Neural progenitor cell (in vitro differentiated cells): ENCODE measurements at regions not wholly inside any gene's neighbourhood (a gene's known extent, or its start where the extent isn't known, plus 50 kb on each side); places are given as distances from the start of the nearest gene placed in this dataset.

Experiments
- DNase-seq: peaks from one replicate; pipeline ENCODE4 v3.0.0-alpha.2; 2016; ENCODE audit warnings: low spot score
- H2AFZ ChIP-seq: fragments of 200-600 bp; sonication (generic); replicated peaks from 2 replicates; pipeline ENCODE4 v1.6.1; 2016; ENCODE audit warnings: antibody characterized with exemption
- H3F3A ChIP-seq: fragments of 200-600 bp; sonication (generic); 2 replicates; pipeline ENCODE4 v1.6.1; 2016; ENCODE audit warnings: antibody characterized with exemption, low read depth
- H3K27ac ChIP-seq: fragments of 200-600 bp; sonication (generic); 2 replicates; pipeline ENCODE4 v1.5.1; 2016; ENCODE audit warnings: mild to moderate bottlenecking
- H3K27me3 ChIP-seq: fragments of 200-600 bp; sonication (generic); 2 replicates; pipeline ENCODE4 v1.6.1; 2016; ENCODE audit warnings: mild to moderate bottlenecking, moderate library complexity
- H3K36me3 ChIP-seq: fragments of 200-600 bp; sonication (generic); 2 replicates; pipeline ENCODE4 v1.5.1; 2016
- H3K4me1 ChIP-seq: fragments of 200-600 bp; sonication (generic); 2 replicates; pipeline ENCODE4 v1.6.1; 2016; ENCODE audit warnings: mixed run types
- H3K4me2 ChIP-seq: fragments of 200-600 bp; sonication (generic); 2 replicates; pipeline ENCODE4 v1.6.1; 2016
- H3K4me3 ChIP-seq: fragments of 200-600 bp; sonication (generic); 2 replicates; pipeline ENCODE4 v1.5.1; 2016
- H3K79me2 ChIP-seq: fragments of 200-600 bp; sonication (generic); 2 replicates; pipeline ENCODE4 v1.6.1; 2016; ENCODE audit warnings: low read depth
- H3K9ac ChIP-seq: fragments of 200-600 bp; sonication (generic); 2 replicates; pipeline ENCODE4 v1.6.1; 2016
- H3K9me3 ChIP-seq: fragments of 200-600 bp; sonication (generic); 2 replicates; pipeline ENCODE4 v1.5.1; 2016; ENCODE audit warnings: low read depth
- H4K20me1 ChIP-seq: fragments of 200-600 bp; sonication (generic); 2 replicates; pipeline ENCODE4 v1.6.1; 2016; ENCODE audit warnings: low read depth
- H3K27ac Mint-ChIP-seq: 3 replicates; pipeline ENCODE4 v1.8.0; 2021; ENCODE audit warnings: mixed read lengths
- H3K27me3 Mint-ChIP-seq: 2 replicates; pipeline ENCODE4 v1.8.0; 2022; ENCODE audit warnings: low read depth, mild to moderate bottlenecking, inconsistent platforms, moderate library complexity, mixed read lengths; ENCODE audit not compliant: insufficient read depth
- H3K36me3 Mint-ChIP-seq: 3 replicates; pipeline ENCODE4 v1.8.0; 2021; ENCODE audit warnings: mixed read lengths
- H3K4me1 Mint-ChIP-seq: 3 replicates; pipeline ENCODE4 v1.8.0; 2021; ENCODE audit warnings: mixed read lengths
- H3K4me3 Mint-ChIP-seq: 3 replicates; pipeline ENCODE4 v1.8.0; 2021; ENCODE audit warnings: mild to moderate bottlenecking, moderate library complexity, mixed read lengths
- H3K9me3 Mint-ChIP-seq: 3 replicates; pipeline ENCODE4 v1.8.0; 2020; ENCODE audit warnings: mixed read lengths
- CTCF ChIP-seq: fragments of 200-600 bp; sonication (generic); IDR thresholded peaks from 2 replicates; pipeline ENCODE4 v1.5.1; 2017; ENCODE audit warnings: antibody characterized with exemption, mild to moderate bottlenecking
- EZH2 ChIP-seq: fragments of 200-600 bp; sonication (generic); IDR thresholded peaks from 2 replicates; pipeline ENCODE4 v1.6.1; 2017; ENCODE audit warnings: antibody characterized with exemption, mild to moderate bottlenecking, moderate library complexity
- EZH2phosphoT487 ChIP-seq: fragments of 200-600 bp; sonication (generic); IDR thresholded peaks from 2 replicates; pipeline ENCODE4 v1.6.1; 2017; ENCODE audit warnings: antibody characterized with exemption

GRCh38 chr2:182621191-182621590, 94.9 kb upstream of the DNAJC10 start:
- Mint-ChIP-seq H3K4me1 (peaks cover 16% of the 10 kb centered on the region), H3K27me3 (peaks cover 3% of the 10 kb centered on the region), H3K36me3 (no peaks in the 10 kb centered on the region), H3K27ac (peak overlapping the region; percentile 0), H3K4me3 (no peak overlapping the region), H3K9me3 (peaks cover 3% of the 10 kb centered on the region)
- peak overlapping the region; percentile 37 for H3K4me2 ChIP-seq
- peaks cover 6% of the 10 kb centered on the region for H3F3A ChIP-seq
- DNase-seq: peak; percentile 9
- H3K9ac ChIP-seq: no peak overlapping the region
- no peaks in the 10 kb centered on the region for H3K79me2 ChIP-seq
- no peak overlapping the region for H3K4me3 ChIP-seq
- H3K27ac ChIP-seq: no peak overlapping the region
- H3K36me3 ChIP-seq: no peaks in the 10 kb centered on the region
- TF ChIP-seq EZH2phosphoT487 (no peak), CTCF (no peak), EZH2 (no peak)
- H3K4me1 ChIP-seq: peaks cover 20% of the 10 kb centered on the region
- peak overlapping the region; percentile 59 for H2AFZ ChIP-seq
- H3K27me3 ChIP-seq: no peaks in the 10 kb centered on the region
- H4K20me1 ChIP-seq: no peaks in the 10 kb centered on the region
- H3K9me3 ChIP-seq: no peaks in the 10 kb centered on the region

- no peak overlapping the region for H3K9ac ChIP-seq
- peaks cover 9% of the 10 kb centered on the region for H3F3A ChIP-seq
- Mint-ChIP-seq H3K4me1 (peaks cover 16% of the 10 kb centered on the region), H3K36me3 (no peaks in the 10 kb centered on the region), H3K27me3 (peaks cover 3% of the 10 kb centered on the region), H3K9me3 (peaks cover 3% of the 10 kb centered on the region), H3K4me3 (no peak overlapping the region), H3K27ac (no peak overlapping the region)
- H3K79me2 ChIP-seq: no peaks in the 10 kb centered on the region
- H3K4me3 ChIP-seq: no peak overlapping the region
- DNase-seq: no peak
- no peak overlapping the region for H3K27ac ChIP-seq
- no peak overlapping the region for H3K4me2 ChIP-seq
- no peaks in the 10 kb centered on the region for H3K9me3 ChIP-seq
- H3K27me3 ChIP-seq: no peaks in the 10 kb centered on the region
- no peak for TF ChIP-seq CTCF
- TF ChIP-seq EZH2: no peak
- TF ChIP-seq EZH2phosphoT487: no peak
- peaks cover 22% of the 10 kb centered on the region for H3K4me1 ChIP-seq
- H4K20me1 ChIP-seq: no peaks in the 10 kb centered on the region
- H3K36me3 ChIP-seq: no peaks in the 10 kb centered on the region
- H2AFZ ChIP-seq: no peak overlapping the region
Observed at GRCh38 chr2:182621810-182622209, 94.2 kb upstream of the DNAJC10 start.

- no peak overlapping the region for H3K4me3 ChIP-seq
- no peaks in the 10 kb centered on the region for H3K9me3 ChIP-seq
- no peak overlapping the region for H2AFZ ChIP-seq
- no peaks in the 10 kb centered on the region for H3K36me3 Mint-ChIP-seq
- no peaks in the 10 kb centered on the region for H3K36me3 ChIP-seq
- H3K4me1 ChIP-seq: peaks cover 22% of the 10 kb centered on the region
- peaks cover 3% of the 10 kb centered on the region for H3K9me3 Mint-ChIP-seq
- peaks cover 16% of the 10 kb centered on the region for H3K4me1 Mint-ChIP-seq
- no peaks in the 10 kb centered on the region for H3K79me2 ChIP-seq
- peaks cover 3% of the 10 kb centered on the region for H3K27me3 Mint-ChIP-seq
- H3F3A ChIP-seq: peaks cover 9% of the 10 kb centered on the region
- no peak for DNase-seq
- H3K4me3 Mint-ChIP-seq: no peak overlapping the region
- no peak overlapping the region for H3K27ac ChIP-seq
- H3K27ac Mint-ChIP-seq: no peak overlapping the region
- H4K20me1 ChIP-seq: no peaks in the 10 kb centered on the region
- H3K27me3 ChIP-seq: no peaks in the 10 kb centered on the region
- TF ChIP-seq EZH2 (no peak), CTCF (no peak), EZH2phosphoT487 (no peak)
- no peak overlapping the region for H3K9ac ChIP-seq
- H3K4me2 ChIP-seq: no peak overlapping the region
Observed at GRCh38 chr2:182622231-182622630, 93.8 kb upstream of the DNAJC10 start.
